Common myeloid progenitor, CD34-positive (primary cell): ENCODE measurements at regions not wholly inside any gene's neighbourhood (a gene's known extent, or its start where the extent isn't known, plus 50 kb on each side); places are given as distances from the start of the nearest gene placed in this dataset.

Experiments used
- CTCF ChIA-PET: fragments of 350-600 bp; sonication (Branson Sonifier 250); formaldehyde crosslinking; loops from one replicate; lab custom pipeline; 2021; ENCODE audit warnings: antibody characterized with exemption; lab: Charles Lee
- POLR2A ChIA-PET: fragments of 350-600 bp; sonication (Branson Sonifier 250); formaldehyde crosslinking; loops from one replicate; lab custom pipeline; 2021; ENCODE audit warnings: antibody characterized with exemption; lab: Charles Lee
- DNase-seq, 3 donors: peaks; one replicate each; pipeline versions ENCODE4 v3.0.0 to v3.0.0-alpha.2; 2013
- H3K27ac ChIP-seq, 2 experiments: 1 replicate in 1 of 2; 2 replicates in 1 of 2; pipeline ENCODE4 v1.7.0; 2013; ENCODE audit warnings: inconsistent platforms in 2 of 2, low read length in 2 of 2, mild to moderate bottlenecking in 2 of 2, low read depth in 1 of 2, moderate library complexity in 1 of 2; ENCODE audit not compliant: severe bottlenecking in 2 of 2, insufficient read depth in 1 of 2, poor library complexity in 1 of 2
- H3K27me3 ChIP-seq, 5 experiments: replicated peaks in 2 of 5; 1 replicate in 3 of 5; 2 replicates in 2 of 5; pipeline versions ENCODE4 v1.6.1 to v1.7.0; 2013; ENCODE audit warnings: low read length in 4 of 5, mild to moderate bottlenecking in 2 of 5, moderate library complexity in 2 of 5, inconsistent platforms in 1 of 5; ENCODE audit not compliant: insufficient read depth in 5 of 5, control insufficient read depth in 4 of 5
- H3K36me3 ChIP-seq, 4 experiments: 1 replicate in 2 of 4; 2 replicates in 2 of 4; pipeline versions ENCODE4 v1.6.1 to v1.7.0; 2013; ENCODE audit warnings: low read length in 3 of 4, control low read depth in 1 of 4, mild to moderate bottlenecking in 1 of 4; ENCODE audit not compliant: control insufficient read depth in 4 of 4, insufficient read depth in 4 of 4
- H3K4me1 ChIP-seq, 4 experiments: 1 replicate in 3 of 4; 2 replicates in 1 of 4; pipeline versions ENCODE4 v1.6.1 to v1.7.1; 2013; ENCODE audit warnings: low read length in 3 of 4, mild to moderate bottlenecking in 3 of 4, control low read depth in 1 of 4, inconsistent platforms in 1 of 4, moderate library complexity in 1 of 4; ENCODE audit not compliant: control insufficient read depth in 4 of 4, insufficient read depth in 4 of 4; ENCODE audit errors: control extremely low read depth in 1 of 4
- H3K4me3 ChIP-seq, 7 experiments: 1 replicate in 4 of 7; 2 replicates in 3 of 7; pipeline versions ENCODE4 v1.5.1 to v1.7.0; 2013; ENCODE audit warnings: mild to moderate bottlenecking in 7 of 7, low read length in 6 of 7, moderate library complexity in 6 of 7, inconsistent platforms in 2 of 7, low read depth in 2 of 7, control low read depth in 1 of 7; ENCODE audit not compliant: insufficient read depth in 4 of 7, control insufficient read depth in 1 of 7; ENCODE audit errors: extremely low read depth in 1 of 7
- H3K9me3 ChIP-seq, 5 experiments: 1 replicate in 4 of 5; 2 replicates in 1 of 5; pipeline versions ENCODE4 v1.6.1 to v1.7.1; 2013; ENCODE audit warnings: low read length in 4 of 5, mild to moderate bottlenecking in 2 of 5, inconsistent platforms in 1 of 5, low read depth in 1 of 5, moderate library complexity in 1 of 5; ENCODE audit not compliant: control insufficient read depth in 4 of 5, insufficient read depth in 2 of 5; ENCODE audit errors: control extremely low read depth in 1 of 5
- WGBS: methylation state at CpG from one replicate; pipeline ENCODE4 v1.1.5; 2013; ENCODE audit not compliant: insufficient coverage; 5-methylcytosine and 5-hydroxymethylcytosine counted together

DNA sequence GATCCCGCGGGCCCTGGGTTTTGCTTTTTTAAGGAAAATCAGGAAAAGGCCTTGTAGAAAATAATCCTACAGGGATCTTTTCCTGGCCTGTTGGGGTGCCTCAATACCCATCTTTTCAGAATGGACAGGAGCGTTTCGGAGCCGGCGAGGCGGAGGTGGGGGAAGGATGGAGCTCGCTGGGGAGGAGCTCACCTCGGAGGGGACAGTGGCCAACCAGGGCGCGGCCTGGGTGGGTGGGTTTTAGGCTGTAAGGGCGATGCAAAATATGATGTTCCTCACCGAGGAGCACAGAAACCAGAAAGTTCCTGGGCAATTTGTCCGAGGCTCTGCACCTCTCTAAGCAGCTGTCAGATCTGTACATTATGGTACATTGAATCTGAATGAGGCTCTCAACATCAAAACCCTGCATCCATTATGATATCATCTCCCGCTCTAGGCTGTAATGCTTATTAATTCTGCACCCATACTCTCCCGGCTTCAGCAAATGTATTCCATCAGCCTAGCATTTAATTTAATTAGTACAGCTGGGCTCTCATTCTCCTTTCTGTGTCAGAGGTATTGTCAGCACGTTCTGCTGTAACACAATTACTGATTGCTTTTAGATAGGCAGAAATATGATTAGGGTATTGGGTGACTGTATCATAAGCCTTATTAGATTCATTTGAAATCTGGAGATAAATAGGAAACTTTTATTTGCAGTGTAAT is 90.3 kb upstream of the SOX1 start:
- no peak for DNase-seq
- Histone ChIP-seq H3K4me1 (no peaks in the 10 kb centered on the region), H3K36me3 (no peaks in the 10 kb centered on the region), H3K4me3 (no peak overlapping the region), H3K27ac (no peak overlapping the region), H3K27me3 (peaks cover 0 to 32% (median 10%) of the 10 kb centered on the region in 5 experiments), H3K9me3 (peaks cover 0 to 15% (median 11%) of the 10 kb centered on the region in 5 experiments)
- WGBS, result 93% methylated on average over 15 of the region's 17 CpGs
- POLR2A ChIA-PET, result no interaction called here
- CTCF ChIA-PET, result no interaction called here

DNA sequence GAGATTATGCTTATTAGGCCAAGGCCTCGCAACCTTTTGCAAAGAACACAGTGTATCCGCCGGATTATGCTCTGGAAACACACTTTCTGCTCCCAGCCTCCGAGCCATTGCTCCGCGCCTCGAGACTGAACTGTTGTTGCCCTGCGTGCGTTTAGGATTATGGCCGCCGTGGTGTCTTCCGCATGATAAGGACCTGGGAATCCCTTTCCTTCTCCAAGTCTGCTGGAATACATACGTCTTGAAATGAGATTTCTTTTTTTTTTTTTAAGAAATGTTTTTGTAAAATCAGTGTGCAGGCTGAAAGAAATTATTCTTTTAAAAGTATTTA is 89.8 kb upstream of the SOX1 start:
- Histone ChIP-seq H3K27me3 (peaks cover 0 to 31% (median 10%) of the 10 kb centered on the region in 5 experiments), H3K4me1 (no peaks in the 10 kb centered on the region), H3K4me3 (no peak overlapping the region), H3K27ac (no peak overlapping the region), H3K36me3 (no peaks in the 10 kb centered on the region), H3K9me3 (peaks cover 0 to 15% (median 11%) of the 10 kb centered on the region in 5 experiments)
- CTCF ChIA-PET, result no interaction called here
- POLR2A ChIA-PET, result no interaction called here
- DNase-seq, result no peak
- 92% methylated on average over 12 of the region's 13 CpGs for WGBS

DNA sequence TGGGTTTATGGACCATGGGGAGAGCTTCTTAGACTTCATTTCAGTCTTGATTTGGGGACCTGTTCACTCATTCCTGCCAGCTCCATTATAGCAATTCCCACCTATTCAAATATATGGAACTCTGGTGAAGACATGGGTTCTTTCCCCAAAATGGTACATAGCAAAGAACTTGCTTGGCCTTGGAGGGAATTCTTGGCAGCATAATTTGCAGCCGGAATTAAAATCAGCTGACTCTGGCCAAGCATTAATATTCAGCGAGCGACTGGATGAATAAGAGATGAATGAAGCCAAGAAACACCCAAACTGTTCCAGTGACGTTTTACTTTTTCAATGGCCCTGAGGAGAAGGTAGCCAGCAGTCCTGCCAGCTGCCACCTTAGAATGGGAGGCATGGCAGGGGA is 88.4 kb upstream of the SOX1 start:
- Histone ChIP-seq H3K4me1 (no peaks in the 10 kb centered on the region), H3K4me3 (no peak overlapping the region), H3K27me3 (peaks cover 0 to 17% (median 1%) of the 10 kb centered on the region in 5 experiments), H3K27ac (no peak overlapping the region), H3K36me3 (no peaks in the 10 kb centered on the region), H3K9me3 (peaks cover 0 to 13% (median 11%) of the 10 kb centered on the region in 5 experiments)
- CTCF ChIA-PET, result no interaction called here
- no peak for DNase-seq
- POLR2A ChIA-PET, result no interaction called here
- WGBS, result 89% methylated on average over 4 of the region's 4 CpGs

DNA sequence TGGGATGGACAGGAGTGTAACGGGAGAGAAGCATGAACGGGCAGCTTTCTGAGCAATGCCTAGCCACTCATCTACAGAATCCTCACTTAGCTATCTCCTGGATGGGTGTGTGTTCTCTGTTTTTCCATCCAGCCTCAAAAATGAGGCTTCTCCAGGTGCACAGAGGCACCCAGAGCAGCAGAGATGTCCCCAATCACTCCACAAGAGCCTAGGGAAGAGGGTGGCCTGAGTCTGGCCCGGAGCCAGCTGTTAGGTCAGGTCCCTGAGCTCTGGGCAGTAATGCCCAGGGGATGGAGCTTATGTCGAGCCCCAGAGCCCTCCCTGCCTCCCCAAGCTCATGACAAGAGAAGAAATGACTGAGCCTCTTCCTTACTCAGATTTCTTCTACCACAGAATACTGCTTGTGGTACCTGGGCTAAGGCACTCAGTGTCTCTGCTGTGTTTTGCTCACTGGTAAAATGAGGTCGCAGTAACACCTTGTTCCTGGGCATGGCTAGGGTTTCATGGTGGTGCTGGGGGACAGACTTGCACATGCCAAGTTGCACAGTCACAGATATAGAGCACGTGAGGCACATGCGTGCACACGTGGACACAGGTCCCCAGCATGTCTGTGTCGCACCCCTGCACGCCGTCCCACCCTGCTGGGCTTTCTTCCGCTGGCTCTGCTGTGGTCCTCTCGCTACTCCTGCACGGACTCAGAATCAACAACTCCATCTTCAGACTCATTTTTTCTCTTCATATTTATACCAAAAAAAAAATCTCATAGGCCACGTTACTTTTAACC is 86.6 kb upstream of the SOX1 start:
- Histone ChIP-seq H3K9me3 (peaks cover 0 to 5% (median 1%) of the 10 kb centered on the region in 5 experiments), H3K27ac (no peak overlapping the region), H3K4me1 (no peaks in the 10 kb centered on the region), H3K4me3 (no peak overlapping the region), H3K27me3 (peaks cover 0 to 9% (median 0%) of the 10 kb centered on the region in 5 experiments), H3K36me3 (no peaks in the 10 kb centered on the region)
- DNase-seq, result no peak
- CTCF ChIA-PET, result interaction anchor here (0.6 kb wide), 1 partner anchor 355 kb away, joined by 3 read pairs; no protein-coding TSS in a partner anchor
- POLR2A ChIA-PET, result no interaction called here
- 74% methylated on average over 7 of the region's 15 CpGs for WGBS

DNA sequence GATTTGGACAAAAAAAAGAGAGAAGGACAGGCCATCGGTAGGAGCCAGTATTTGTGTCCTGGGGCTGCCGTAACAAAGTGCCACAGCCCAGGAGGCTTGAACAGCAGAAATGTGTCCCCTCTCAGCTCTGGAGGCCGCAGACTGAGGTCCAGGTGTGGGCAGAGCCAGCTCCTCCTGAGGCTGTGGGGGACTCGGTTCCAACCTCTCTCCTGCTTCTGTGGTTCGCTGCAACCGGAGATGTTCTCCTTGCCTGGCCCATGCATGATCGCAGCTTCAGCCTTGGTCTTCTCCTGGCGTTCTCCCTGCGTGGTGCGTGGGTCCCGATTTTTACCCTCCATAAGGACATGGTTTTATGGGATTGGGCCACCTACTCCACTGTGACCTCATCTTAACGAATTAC is 85.9 kb upstream of the SOX1 start:
- DNase-seq, result no peak
- Histone ChIP-seq H3K27me3 (peaks cover 0 to 9% (median 0%) of the 10 kb centered on the region in 5 experiments), H3K36me3 (no peaks in the 10 kb centered on the region), H3K4me1 (no peaks in the 10 kb centered on the region), H3K9me3 (no peaks in the 10 kb centered on the region), H3K27ac (no peak overlapping the region), H3K4me3 (no peak overlapping the region)
- ChIA-PET CTCF (interaction anchor here (0.6 kb wide), 1 partner anchor 356 kb away, joined by 3 read pairs; no protein-coding TSS in a partner anchor), POLR2A (no interaction called here)
- 93% methylated on average over 12 of the region's 12 CpGs for WGBS

DNA sequence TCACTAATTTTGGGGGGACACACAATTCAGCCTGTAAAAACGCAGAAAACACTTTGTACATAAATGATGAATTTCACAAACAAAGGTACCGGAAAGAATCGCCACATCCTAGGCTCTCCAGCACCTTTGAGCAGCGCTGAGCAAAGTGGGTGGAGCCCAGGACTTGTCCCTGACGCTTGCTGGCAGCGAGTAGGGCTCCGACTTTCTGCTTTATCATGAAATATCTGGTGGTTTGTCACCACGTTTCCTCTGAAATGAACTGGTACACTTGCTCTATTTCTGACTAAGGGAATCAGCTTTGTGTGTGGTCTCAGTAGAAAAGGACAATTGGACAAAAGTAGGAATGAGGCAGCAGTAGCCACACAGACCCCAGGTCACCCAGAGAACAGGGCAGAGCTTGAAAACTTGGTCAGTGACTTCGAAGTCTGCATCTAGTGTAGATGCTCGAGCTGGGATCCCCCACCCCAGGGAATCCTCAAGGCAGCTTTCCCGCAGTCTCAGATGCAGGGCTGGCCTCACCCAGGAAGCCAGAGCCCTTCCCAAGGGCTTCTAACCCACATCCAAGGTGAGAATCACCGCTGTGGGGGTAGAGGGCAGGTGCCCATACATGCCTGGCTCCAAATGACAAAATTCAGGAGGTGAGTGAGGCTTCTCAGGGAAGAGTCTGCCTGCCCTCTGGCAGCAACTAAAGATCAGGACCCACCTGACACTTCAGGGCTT is 85.3 kb upstream of the SOX1 start:
- POLR2A ChIA-PET, result no interaction called here
- no peak overlapping the region for H3K27ac ChIP-seq

More for the DNA sequence above, 85.3 kb upstream of the SOX1 start:
- DNase-seq, result no peak
- no peaks in the 10 kb centered on the region for H3K9me3 ChIP-seq
- H3K27me3 ChIP-seq, result peaks cover 0 to 9% (median 0%) of the 10 kb centered on the region in 5 experiments
- H3K4me3 ChIP-seq, result no peak overlapping the region
- H3K36me3 ChIP-seq, result no peaks in the 10 kb centered on the region
- CTCF ChIA-PET, result no interaction called here
- no peaks in the 10 kb centered on the region for H3K4me1 ChIP-seq
- 59% methylated on average over 10 of the region's 12 CpGs for WGBS
